GM12872 (cell line): ENCODE measurements at regions not wholly inside any gene's neighbourhood (a gene's known extent, or its start where the extent isn't known, plus 50 kb on each side); places are given as distances from the start of the nearest gene placed in this dataset.

Experiments
- TF ChIP-seq, protein P1 (sequence below): IDR thresholded peaks from 3 replicates; pipeline ENCODE4 v1.5.1; 2011; ENCODE audit warnings: low read depth, mild to moderate bottlenecking, low read length, moderate library complexity; ENCODE audit not compliant: insufficient read depth

DNA sequence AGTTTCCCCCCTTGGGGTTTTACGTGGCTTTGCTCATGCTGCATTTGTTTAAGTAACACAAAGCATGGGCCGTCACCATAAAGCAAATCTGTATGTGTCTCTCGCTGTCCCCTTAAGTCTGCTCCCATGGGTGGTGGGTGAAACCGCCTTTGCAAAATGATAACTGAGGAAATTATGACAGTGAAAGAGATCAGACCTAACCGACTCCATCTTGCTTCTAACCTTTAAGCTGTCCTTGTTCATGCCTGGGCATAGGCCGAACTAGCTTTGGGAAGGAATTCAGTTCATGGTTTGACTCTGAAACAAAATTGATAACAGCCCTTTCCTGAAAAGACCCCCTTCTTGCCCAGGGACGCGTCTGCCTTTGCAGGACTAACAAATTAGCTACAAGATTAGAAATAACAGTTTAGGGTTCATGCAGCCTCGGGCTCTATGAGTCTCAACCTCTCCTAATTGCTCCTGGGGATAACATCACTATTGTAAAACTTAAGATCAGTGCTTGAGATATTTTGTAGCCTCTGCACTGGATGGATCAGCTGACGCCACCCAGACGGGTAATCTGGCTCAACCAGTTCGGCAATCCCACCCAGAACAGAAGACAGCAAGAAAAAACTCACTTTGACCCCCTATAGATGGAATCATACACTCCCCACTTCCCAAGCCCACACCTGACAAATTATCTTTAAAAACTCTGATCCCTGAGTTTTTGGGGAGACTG, 623.7 kb downstream of the TYW1 start:
- TF ChIP-seq, protein P1, sequence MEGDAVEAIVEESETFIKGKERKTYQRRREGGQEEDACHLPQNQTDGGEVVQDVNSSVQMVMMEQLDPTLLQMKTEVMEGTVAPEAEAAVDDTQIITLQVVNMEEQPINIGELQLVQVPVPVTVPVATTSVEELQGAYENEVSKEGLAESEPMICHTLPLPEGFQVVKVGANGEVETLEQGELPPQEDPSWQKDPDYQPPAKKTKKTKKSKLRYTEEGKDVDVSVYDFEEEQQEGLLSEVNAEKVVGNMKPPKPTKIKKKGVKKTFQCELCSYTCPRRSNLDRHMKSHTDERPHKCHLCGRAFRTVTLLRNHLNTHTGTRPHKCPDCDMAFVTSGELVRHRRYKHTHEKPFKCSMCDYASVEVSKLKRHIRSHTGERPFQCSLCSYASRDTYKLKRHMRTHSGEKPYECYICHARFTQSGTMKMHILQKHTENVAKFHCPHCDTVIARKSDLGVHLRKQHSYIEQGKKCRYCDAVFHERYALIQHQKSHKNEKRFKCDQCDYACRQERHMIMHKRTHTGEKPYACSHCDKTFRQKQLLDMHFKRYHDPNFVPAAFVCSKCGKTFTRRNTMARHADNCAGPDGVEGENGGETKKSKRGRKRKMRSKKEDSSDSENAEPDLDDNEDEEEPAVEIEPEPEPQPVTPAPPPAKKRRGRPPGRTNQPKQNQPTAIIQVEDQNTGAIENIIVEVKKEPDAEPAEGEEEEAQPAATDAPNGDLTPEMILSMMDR, result no peak

GRCh38 chr7:67621704-67622103, 625.1 kb downstream of the TYW1 start:
- TF ChIP-seq, protein P1, result no peak

DNA sequence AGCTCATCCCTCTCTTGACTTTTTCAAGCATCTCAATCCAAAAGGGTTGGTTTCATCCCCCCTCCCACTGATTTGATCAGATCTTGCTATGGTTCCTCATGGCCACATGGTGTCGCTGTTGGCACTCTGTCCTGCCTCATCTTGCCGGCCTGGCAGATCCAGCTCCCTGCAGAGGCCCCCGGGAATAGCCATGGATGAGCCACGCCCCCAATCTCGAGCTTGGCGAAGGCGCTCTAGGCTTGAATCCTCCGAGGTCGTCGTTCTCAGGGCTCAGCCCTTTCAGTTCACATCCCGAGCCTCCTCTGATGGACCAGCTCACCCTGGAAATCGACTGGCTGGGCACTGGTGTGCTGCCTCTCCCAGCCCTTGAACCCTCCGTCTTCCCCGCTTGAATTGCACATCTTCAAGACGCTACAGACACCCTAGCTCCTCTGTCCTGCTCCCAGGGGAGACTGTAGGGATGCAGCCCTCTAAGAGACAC, 628.7 kb downstream of the TYW1 start:
- TF ChIP-seq, protein P1, result peak; percentile 81

DNA sequence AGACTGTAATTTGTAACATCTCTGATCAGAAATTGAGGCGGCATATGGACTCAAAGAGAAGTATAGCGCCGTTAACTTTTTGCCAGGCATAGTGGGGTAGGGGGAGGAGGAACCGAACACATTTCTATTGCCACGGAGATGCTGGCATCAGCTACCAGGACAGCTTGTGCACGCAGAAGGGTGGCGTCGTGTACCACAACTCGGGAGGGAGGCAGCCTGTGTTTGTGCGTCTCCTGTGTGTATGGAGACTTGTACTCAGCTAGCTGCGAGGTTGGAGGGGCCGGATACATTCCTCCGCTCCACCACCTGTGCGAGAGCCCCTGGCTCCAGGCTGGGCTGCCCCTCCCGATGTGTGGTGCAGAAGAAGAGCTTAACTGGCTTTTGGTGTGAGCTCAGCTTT, 634.8 kb downstream of the TYW1 start:
- TF ChIP-seq, protein P1, result no peak

GRCh38 chr7:67635271-67635670, 638.6 kb downstream of the TYW1 start:
- TF ChIP-seq, protein P1, result no peak

- TF ChIP-seq, protein P1, result no peak
These were observed 639.9 kb downstream of the TYW1 start for GRCh38 chr7:67636348-67637022.

GRCh38 chr7:67637023-67637358, 640.4 kb downstream of the TYW1 start:
- TF ChIP-seq, protein P1, result no peak
